ENCODE measurements at regions not wholly inside any gene's neighbourhood (a gene's known extent, or its start where the extent isn't known, plus 50 kb on each side); places are given as distances from the start of the nearest gene placed in this dataset.

DNA sequence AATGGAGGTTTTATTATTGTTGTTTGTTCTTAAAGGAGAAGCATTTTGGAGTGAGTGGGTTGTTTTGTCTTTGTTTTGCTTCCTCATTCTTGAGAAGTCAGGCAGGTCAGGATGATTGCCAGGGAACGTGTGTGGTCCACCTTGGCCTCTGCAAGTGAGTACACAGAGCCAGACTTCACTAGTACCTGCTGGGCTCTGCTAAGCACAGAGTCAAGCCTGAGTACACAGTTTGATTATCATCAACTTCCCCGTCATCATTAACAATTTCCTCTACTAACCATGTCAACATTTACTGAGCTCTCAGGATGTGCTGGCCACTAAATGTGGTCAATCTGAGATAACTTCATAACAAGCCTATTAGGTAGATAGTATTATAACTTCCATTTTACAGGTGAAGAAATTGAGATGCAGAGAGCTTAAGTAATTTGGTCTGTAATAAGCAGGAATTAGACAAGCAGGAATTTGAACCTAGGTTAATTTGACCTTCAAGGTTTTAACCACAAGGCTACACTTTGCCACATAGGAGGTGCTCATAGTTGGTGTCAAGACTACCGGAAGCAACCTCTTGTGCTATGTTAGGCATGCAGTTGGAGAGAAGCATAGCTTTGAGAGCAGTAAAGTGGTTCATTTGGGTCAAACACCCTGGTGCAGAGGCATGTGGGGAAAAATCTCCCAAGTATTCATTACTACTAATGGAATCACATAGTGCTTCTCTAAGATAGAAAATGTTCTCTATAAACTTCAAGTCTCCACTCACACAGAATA lies 178.3 kb downstream of the NUAK1 start:
- no peaks in the 10 kb centered on the region for H3K4me1 ChIP-seq (ENCODE audit: control insufficient read depth in 1 of 2, insufficient read depth in 2 of 2, low read length in 2 of 2)
- H2AFZ ChIP-seq (ENCODE audit: low read depth, low read length, poor library complexity, severe bottlenecking) = no peak overlapping the region
- CTCF ChIA-PET = no interaction called here
- H3K9ac ChIP-seq (ENCODE audit: low read length) = no peak overlapping the region
- RAD21 ChIA-PET (ENCODE audit: low non-redundant PET in 1 of 2, low total read pairs in 2 of 2, uncharacterized antibody in 2 of 2, unreplicated experiment in 2 of 2) = no interaction called here
- no peak for ATAC-seq
- H4K20me1 ChIP-seq (ENCODE audit: insufficient read depth) = no peaks in the 10 kb centered on the region
- H3K79me2 ChIP-seq (ENCODE audit: insufficient read depth, low read length) = no peaks in the 10 kb centered on the region
- no peak overlapping the region for H3K4me3 ChIP-seq (replicated peaks in 1 of 2; ENCODE audit: low read depth in 1 of 2, low read length in 2 of 2)
- H3K9me3 ChIP-seq (ENCODE audit: control insufficient read depth in 1 of 2, insufficient read depth in 1 of 2, low read depth in 1 of 2, low read length in 2 of 2) = no peaks in the 10 kb centered on the region
- no peak overlapping the region for H3K4me2 ChIP-seq (ENCODE audit: low read length)
- TF ChIP-seq EZH2phosphoT487 (IDR thresholded peaks at IDR 0.05; ENCODE audit: borderline replicate concordance) = no peak
- no peak for TF ChIP-seq CBX3 (IDR thresholded peaks at IDR 0.05; ENCODE audit: low read depth)
- TF ChIP-seq FOSL1 (IDR thresholded peaks at IDR 0.05; ENCODE audit: low read depth) = no peak
- TF ChIP-seq RAD21 (IDR thresholded peaks at IDR 0.05; ENCODE audit: low read depth) = no peak
- no peak for TF ChIP-seq ZNF274 (IDR thresholded peaks at IDR 0.05; ENCODE audit: low read depth, low read length)
- no peak for TF ChIP-seq ZFX (IDR thresholded peaks at IDR 0.05)
- no peak for TF ChIP-seq EZH2 (IDR thresholded peaks at IDR 0.05)
- TF ChIP-seq JUND (IDR thresholded peaks at IDR 0.05) = no peak
- no peak for TF ChIP-seq POLR2AphosphoS5 (IDR thresholded peaks at IDR 0.05; ENCODE audit: low read depth, low read length)
- no peak for TF ChIP-seq SIN3A (IDR thresholded peaks at IDR 0.05; ENCODE audit: low read depth)
- TF ChIP-seq CTCF (IDR thresholded peaks at IDR 0.05 in 2 of 3, conservative IDR thresholded peaks at IDR 0.05 in 1 of 3; ENCODE audit: borderline replicate concordance in 1 of 3, insufficient read depth in 1 of 3, low read depth in 2 of 3, low read length in 2 of 3) = no peak
- no peak for TF ChIP-seq YY1 (IDR thresholded peaks at IDR 0.05; ENCODE audit: extremely low read depth, insufficient replicate concordance, low read depth, low read length)
- TF ChIP-seq TCF7L2 (IDR thresholded peaks at IDR 0.05; ENCODE audit: borderline replicate concordance, extremely low read depth, insufficient read depth, insufficient read length) = no peak
- TF ChIP-seq ELF1 (IDR thresholded peaks at IDR 0.05; ENCODE audit: borderline replicate concordance, low read depth) = no peak
- intact Hi-C loops (cut with micrococcal nuclease) = no loop called here
- H3K9me2 ChIP-seq (ENCODE audit: insufficient read depth) = 0 out of 2 replicates have a peak, but pooled peaks cover 3% of the 10 kb centered on the region
- no peak for DNase-seq (ENCODE audit: low read depth, low spot score)
- no peaks in the 10 kb centered on the region for H3K36me3 ChIP-seq (ENCODE audit: control insufficient read depth in 1 of 2, insufficient read depth in 2 of 2, low read length in 2 of 2)
- POLR2A ChIA-PET = no interaction called here
- peaks cover 31% of the 10 kb centered on the region for H3K27me3 ChIP-seq (ENCODE audit: insufficient read depth, low read length)
- no TSS peak for BruUV-seq (replicated peaks)
- no peak overlapping the region for H3K27ac ChIP-seq (ENCODE audit: low read depth, low read length)
